Ascending aorta (tissue), 2 donors: ENCODE measurements at regions not wholly inside any gene's neighbourhood (a gene's known extent, or its start where the extent isn't known, plus 50 kb on each side); places are given as distances from the start of the nearest gene placed in this dataset.

Experiments used
- DNase-seq, 2 donors: peaks; one replicate each; pipeline ENCODE4 v3.0.0-alpha.2; 2019; ENCODE audit warnings: low spot score in 2 of 2
- H3K27ac ChIP-seq, 2 donors: fragments of 200-600 bp; sonication (generic); one replicate each; pipeline ENCODE4 v1.5.1; 2016 to 2017; ENCODE audit warnings: mild to moderate bottlenecking in 1 of 2
- H3K27me3 ChIP-seq: fragments of 200-600 bp; sonication (generic); one replicate; pipeline ENCODE4 v1.5.1; 2017
- H3K36me3 ChIP-seq, 2 donors: fragments of 200-600 bp; sonication (generic); one replicate each; pipeline ENCODE4 v1.5.1; 2016
- H3K4me1 ChIP-seq, 2 donors: fragments of 200-600 bp; sonication (generic); one replicate each; pipeline ENCODE4 v1.5.1; 2016 to 2017; ENCODE audit warnings: mild to moderate bottlenecking in 1 of 2
- H3K4me3 ChIP-seq, 2 donors: fragments of 200-600 bp; sonication (generic); one replicate each; pipeline ENCODE4 v1.5.1; 2016 to 2017; ENCODE audit warnings: mild to moderate bottlenecking in 1 of 2
- H3K9me3 ChIP-seq, 2 donors: fragments of 200-600 bp; sonication (generic); one replicate each; pipeline ENCODE4 v1.5.1; 2016
- intact Hi-C: fragments of 100-400 bp; cut with DNase I; formaldehyde crosslinking; loops from one replicate; pipeline ENCODE4 v1.15.1; 2023
- TF ChIP-seq, protein P1 (sequence below), 3 experiments: fragments of 200-600 bp in 2 of 3; fragments of 450-650 bp in 1 of 3; sonication (generic) in 2 of 3; IDR thresholded peaks; one replicate each; pipeline ENCODE4 v1.5.1; 2016 to 2019; ENCODE audit warnings: antibody characterized with exemption in 3 of 3, mild to moderate bottlenecking in 1 of 3, moderate library complexity in 1 of 3

DNA sequence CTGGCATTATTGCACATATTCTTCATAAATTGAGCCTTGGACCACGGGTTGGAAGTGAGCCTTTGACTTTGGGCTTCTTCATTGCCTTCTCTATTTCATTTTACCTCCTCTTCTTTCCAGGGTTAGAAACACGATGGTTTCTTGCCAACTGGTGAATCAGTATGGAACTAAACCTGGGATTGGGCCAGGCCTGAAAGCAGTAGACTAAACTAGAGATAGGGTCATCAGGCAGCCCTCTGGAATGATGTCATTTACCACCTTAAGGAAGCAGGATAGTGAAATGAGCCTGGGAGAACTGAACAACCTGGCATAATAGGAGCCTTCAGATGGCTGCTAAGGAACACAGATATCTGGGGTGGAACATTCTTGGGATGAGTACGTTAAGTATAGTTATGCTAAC, 67.5 kb upstream of the ATP8A1 start:
- DNase-seq = no peak
- TF ChIP-seq, protein P1, sequence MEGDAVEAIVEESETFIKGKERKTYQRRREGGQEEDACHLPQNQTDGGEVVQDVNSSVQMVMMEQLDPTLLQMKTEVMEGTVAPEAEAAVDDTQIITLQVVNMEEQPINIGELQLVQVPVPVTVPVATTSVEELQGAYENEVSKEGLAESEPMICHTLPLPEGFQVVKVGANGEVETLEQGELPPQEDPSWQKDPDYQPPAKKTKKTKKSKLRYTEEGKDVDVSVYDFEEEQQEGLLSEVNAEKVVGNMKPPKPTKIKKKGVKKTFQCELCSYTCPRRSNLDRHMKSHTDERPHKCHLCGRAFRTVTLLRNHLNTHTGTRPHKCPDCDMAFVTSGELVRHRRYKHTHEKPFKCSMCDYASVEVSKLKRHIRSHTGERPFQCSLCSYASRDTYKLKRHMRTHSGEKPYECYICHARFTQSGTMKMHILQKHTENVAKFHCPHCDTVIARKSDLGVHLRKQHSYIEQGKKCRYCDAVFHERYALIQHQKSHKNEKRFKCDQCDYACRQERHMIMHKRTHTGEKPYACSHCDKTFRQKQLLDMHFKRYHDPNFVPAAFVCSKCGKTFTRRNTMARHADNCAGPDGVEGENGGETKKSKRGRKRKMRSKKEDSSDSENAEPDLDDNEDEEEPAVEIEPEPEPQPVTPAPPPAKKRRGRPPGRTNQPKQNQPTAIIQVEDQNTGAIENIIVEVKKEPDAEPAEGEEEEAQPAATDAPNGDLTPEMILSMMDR (IDR thresholded peaks at IDR 0.05) = no peak
- Histone ChIP-seq H3K4me3 (no peak overlapping the region), H3K9me3 (no peaks in the 10 kb centered on the region), H3K36me3 (no peaks in the 10 kb centered on the region), H3K4me1 (no peaks in the 10 kb centered on the region), H3K27ac (no peak overlapping the region), H3K27me3 (no peaks in the 10 kb centered on the region)
- intact Hi-C loops = no loop called here

DNA sequence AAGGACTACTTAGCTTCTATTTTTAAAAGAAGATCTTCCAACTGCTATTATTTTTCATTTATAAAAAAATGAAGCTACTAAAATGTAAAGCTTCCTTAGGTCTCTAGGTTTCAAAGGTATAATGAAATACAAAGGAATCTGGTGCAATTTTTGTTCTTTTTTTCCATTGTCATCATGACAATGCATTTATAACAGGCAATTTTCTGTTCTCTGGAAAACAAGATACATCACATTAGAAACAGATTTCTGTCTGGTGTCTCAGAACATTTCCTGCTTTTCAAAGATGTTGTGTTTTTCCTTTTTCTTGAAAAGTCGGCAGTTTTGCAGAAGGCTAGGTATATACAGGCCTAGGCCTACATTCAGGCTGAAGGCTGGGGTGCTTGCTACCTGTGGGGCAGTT, 63.6 kb upstream of the ATP8A1 start:
- intact Hi-C loops = no loop called here
- no peaks in the 10 kb centered on the region for H3K36me3 ChIP-seq
- no peaks in the 10 kb centered on the region for H3K27me3 ChIP-seq
- H3K4me3 ChIP-seq = no peak overlapping the region
- H3K4me1 ChIP-seq = no peaks in the 10 kb centered on the region
- H3K9me3 ChIP-seq = no peaks in the 10 kb centered on the region
- DNase-seq = no peak
- TF ChIP-seq, protein P1 (IDR thresholded peaks at IDR 0.05) = no peak
- H3K27ac ChIP-seq = no peak overlapping the region

DNA sequence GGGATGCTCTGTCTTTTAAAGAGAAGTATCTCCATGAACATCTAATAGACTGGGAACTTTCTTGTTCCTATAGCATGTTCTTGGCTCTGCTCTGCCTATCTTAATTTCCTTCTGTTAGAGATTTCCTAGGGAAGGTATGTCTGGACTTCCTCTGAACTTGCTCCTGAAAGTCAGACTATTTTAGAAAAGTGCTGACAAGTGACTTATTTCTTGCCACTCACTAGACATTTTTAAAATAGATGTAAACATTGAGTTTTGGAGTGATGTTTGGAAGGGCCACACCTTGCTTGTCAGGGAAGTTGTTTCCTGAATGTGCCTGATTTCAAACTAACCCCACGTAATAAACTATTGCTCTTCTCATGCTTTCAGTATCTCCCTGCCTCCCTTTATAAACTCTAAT, 62.4 kb upstream of the ATP8A1 start:
- Histone ChIP-seq H3K27me3 (no peaks in the 10 kb centered on the region), H3K4me1 (no peaks in the 10 kb centered on the region)
- intact Hi-C loops = no loop called here

DNA sequence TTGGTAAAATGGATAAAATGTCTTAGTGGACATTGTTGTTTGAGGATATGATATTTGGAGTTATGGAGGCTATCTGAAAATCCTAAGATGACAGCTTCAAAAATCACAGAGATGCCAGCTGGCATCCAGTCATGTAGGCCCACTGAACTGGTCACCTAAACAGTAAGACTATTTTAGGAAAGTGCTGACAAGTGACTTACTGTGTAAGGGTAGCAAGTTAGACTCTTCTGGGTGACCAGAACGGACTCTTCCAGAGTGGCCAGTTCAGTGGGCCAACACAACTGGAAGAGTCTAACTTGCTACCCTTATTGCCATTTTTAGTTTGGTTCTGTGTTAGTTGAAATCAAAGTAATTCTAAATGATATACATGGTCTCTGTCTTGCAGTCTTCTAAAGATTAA, 61.4 kb upstream of the ATP8A1 start:
- H3K9me3 ChIP-seq = no peaks in the 10 kb centered on the region
- no peaks in the 10 kb centered on the region for H3K36me3 ChIP-seq
- intact Hi-C loops = no loop called here
- no peak overlapping the region for H3K27ac ChIP-seq
- DNase-seq = no peak
- H3K4me3 ChIP-seq = no peak overlapping the region
- TF ChIP-seq, protein P1 (IDR thresholded peaks at IDR 0.05) = no peak
- no peaks in the 10 kb centered on the region for H3K27me3 ChIP-seq
- no peaks in the 10 kb centered on the region for H3K4me1 ChIP-seq

More for the DNA sequence above, 62.4 kb upstream of the ATP8A1 start:
- TF ChIP-seq, protein P1 (IDR thresholded peaks at IDR 0.05) = no peak
- no peaks in the 10 kb centered on the region for H3K9me3 ChIP-seq
- H3K36me3 ChIP-seq = no peaks in the 10 kb centered on the region
- H3K27ac ChIP-seq = no peak overlapping the region
- DNase-seq = no peak
- H3K4me3 ChIP-seq = no peak overlapping the region

DNA sequence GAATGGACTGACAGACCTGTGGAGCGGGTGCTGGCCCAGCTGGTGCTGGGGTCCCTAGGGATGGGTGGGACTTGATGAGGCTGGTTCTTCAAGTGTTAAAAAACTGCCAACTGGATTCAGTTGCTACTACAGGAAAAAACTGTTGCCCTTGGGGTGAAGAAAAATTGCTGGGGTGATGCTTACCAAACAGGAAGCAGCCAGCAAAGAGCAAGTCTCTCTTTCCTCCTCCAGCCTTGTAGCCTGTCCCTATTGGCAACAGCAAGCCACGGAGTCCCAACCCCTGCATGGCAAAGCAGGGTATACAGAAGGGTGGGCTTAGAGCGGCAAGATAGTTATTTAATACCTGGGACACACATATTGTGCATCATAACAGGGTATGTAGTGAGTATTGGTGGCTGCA, 60.1 kb upstream of the ATP8A1 start:
- Histone ChIP-seq H3K36me3 (no peaks in the 10 kb centered on the region), H3K9me3 (no peaks in the 10 kb centered on the region), H3K4me1 (no peaks in the 10 kb centered on the region), H3K27me3 (no peaks in the 10 kb centered on the region), H3K27ac (no peak overlapping the region), H3K4me3 (no peak overlapping the region)
- TF ChIP-seq, protein P1 (IDR thresholded peaks at IDR 0.05) = no peak
- intact Hi-C loops = no loop called here
- DNase-seq = no peak

DNA sequence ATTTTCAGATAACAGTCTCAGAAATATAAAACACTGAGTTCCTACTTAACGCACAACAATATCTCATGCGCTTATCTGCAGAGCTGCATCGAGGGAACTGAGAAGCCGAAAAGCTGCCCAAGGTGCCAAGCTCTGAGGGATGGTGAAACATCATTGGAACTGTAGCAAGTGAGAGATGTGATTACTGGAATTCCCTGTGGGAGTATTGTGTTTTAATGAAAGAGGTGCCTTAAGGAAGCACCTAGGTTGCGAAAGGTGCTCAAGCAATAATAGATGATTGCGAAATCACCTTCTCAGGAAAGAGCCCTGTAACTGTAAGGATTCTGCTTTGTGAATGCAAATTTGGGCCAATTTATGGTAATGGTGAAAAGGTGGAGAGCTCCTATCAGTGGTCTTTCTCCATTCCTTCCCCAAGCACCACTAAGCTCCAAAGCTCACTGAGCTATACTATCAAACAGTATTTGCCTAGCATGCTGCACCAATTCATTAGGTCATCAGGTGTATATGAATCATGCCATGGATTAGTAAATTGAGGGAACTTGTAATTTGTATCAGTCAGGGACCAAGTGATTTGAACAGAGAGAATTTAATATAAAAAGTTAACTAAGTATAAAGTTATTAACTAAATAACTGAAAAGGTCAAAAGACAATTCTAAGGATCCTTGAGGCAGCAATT, 59.0 kb upstream of the ATP8A1 start:
- Histone ChIP-seq H3K36me3 (no peaks in the 10 kb centered on the region), H3K4me3 (no peak overlapping the region), H3K27ac (no peak overlapping the region), H3K9me3 (no peaks in the 10 kb centered on the region), H3K27me3 (no peaks in the 10 kb centered on the region), H3K4me1 (no peaks in the 10 kb centered on the region)
- no peak for DNase-seq
- intact Hi-C loops = no loop called here
- TF ChIP-seq, protein P1 (IDR thresholded peaks at IDR 0.05) = no peak
